Loucy (cell line): ENCODE measurements at regions not wholly inside any gene's neighbourhood (a gene's known extent, or its start where the extent isn't known, plus 50 kb on each side); places are given as distances from the start of the nearest gene placed in this dataset.

ENCODE experiments used
- H2AFZ ChIP-seq: fragments of 200-600 bp; sonication (generic); 2 replicates; pipeline ENCODE4 v1.6.0; 2016; ENCODE audit warnings: antibody characterized with exemption, mild to moderate bottlenecking, low read length, moderate library complexity
- H3F3A ChIP-seq: fragments of 200-600 bp; 2 replicates; pipeline ENCODE4 v1.6.0; 2016; ENCODE audit warnings: antibody characterized with exemption, low read depth, mild to moderate bottlenecking
- H3K27me3 ChIP-seq: fragments of 200-600 bp; sonication (generic); 2 replicates; pipeline ENCODE4 v1.6.1; 2014; ENCODE audit warnings: low read length, mild to moderate bottlenecking; ENCODE audit not compliant: insufficient read depth, poor library complexity, severe bottlenecking
- H3K36me3 ChIP-seq: fragments of 200-600 bp; sonication (generic); 2 replicates; pipeline ENCODE4 v1.6.1; 2016; ENCODE audit warnings: low read length; ENCODE audit not compliant: insufficient read depth
- H3K4me1 ChIP-seq: fragments of 200-600 bp; sonication (generic); 2 replicates; pipeline ENCODE4 v1.5.1; 2014; ENCODE audit warnings: low read length, mild to moderate bottlenecking; ENCODE audit not compliant: insufficient read depth, poor library complexity, severe bottlenecking
- H3K4me2 ChIP-seq: fragments of 200-600 bp; sonication (generic); 2 replicates; pipeline ENCODE4 v1.6.0; 2014; ENCODE audit warnings: antibody characterized with exemption, low read length, low read depth, mild to moderate bottlenecking; ENCODE audit not compliant: poor library complexity, severe bottlenecking
- H3K4me3 ChIP-seq: fragments of 200-600 bp; sonication (generic); 2 replicates; pipeline ENCODE4 v1.5.1; 2014; ENCODE audit warnings: low read length, mild to moderate bottlenecking, mixed read lengths; ENCODE audit not compliant: poor library complexity, severe bottlenecking
- H3K79me2 ChIP-seq: fragments of 200-600 bp; sonication (generic); 2 replicates; pipeline ENCODE4 v1.6.1; 2014; ENCODE audit warnings: low read length; ENCODE audit not compliant: insufficient read depth
- H3K9ac ChIP-seq: fragments of 200-600 bp; sonication (generic); 2 replicates; pipeline ENCODE4 v1.6.0; 2014; ENCODE audit warnings: mild to moderate bottlenecking, low read depth, low read length, moderate library complexity; ENCODE audit not compliant: poor library complexity, severe bottlenecking
- H3K9me2 ChIP-seq: fragments of 200-600 bp; sonication (generic); replicated peaks from 2 replicates; pipeline ENCODE4 v1.6.1; 2016; ENCODE audit warnings: low read depth, low read length, mixed read lengths
- H3K9me3 ChIP-seq: fragments of 200-600 bp; sonication (generic); 2 replicates; pipeline ENCODE4 v1.6.1; 2014; ENCODE audit warnings: mild to moderate bottlenecking, antibody characterized with exemption, low read length, low read depth; ENCODE audit not compliant: insufficient read depth
- H4K20me1 ChIP-seq: fragments of 200-600 bp; sonication (generic); 2 replicates; pipeline ENCODE4 v1.6.0; 2014; ENCODE audit warnings: antibody characterized with exemption, low read length, mild to moderate bottlenecking; ENCODE audit not compliant: insufficient read depth, poor library complexity, severe bottlenecking
- EZH2phosphoT487 ChIP-seq: fragments of 200-600 bp; IDR thresholded peaks from 2 replicates; pipeline ENCODE4 v1.6.1; 2018; ENCODE audit warnings: antibody characterized with exemption, mild to moderate bottlenecking, moderate library complexity, borderline replicate concordance
- TF ChIP-seq, protein P1 (sequence below): fragments of 200-600 bp; sonication (generic); conservative IDR thresholded peaks from 2 replicates; pipeline ENCODE4 v1.5.1; 2014; ENCODE audit warnings: mild to moderate bottlenecking, antibody characterized with exemption, low read length

DNA sequence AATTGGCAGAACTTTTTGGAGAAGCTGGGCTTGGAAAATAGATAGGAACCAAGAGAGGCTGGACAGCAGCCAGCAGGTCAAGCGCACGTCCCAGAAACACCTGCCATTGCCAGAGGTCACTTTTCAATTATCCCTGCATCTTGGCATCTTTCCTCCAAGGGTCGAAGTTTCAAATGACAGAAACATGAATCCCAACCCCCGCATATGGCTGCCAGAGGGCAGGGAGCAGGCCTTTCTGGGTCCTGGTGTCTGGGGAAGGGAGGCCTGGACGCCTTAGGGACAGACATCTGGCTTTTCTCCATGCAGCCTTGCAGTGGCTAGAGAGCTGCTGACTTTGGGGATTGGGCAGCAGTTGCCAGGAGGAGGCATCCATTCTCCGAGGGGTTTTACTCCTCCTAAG, 164.5 kb upstream of the TPM1 start:
- peaks cover 21% of the 10 kb centered on the region for H3K4me1 ChIP-seq
- H3K79me2 ChIP-seq: no peaks in the 10 kb centered on the region
- H4K20me1 ChIP-seq: no peaks in the 10 kb centered on the region
- no peak overlapping the region for H2AFZ ChIP-seq
- no peaks in the 10 kb centered on the region for H3F3A ChIP-seq
- H3K9ac ChIP-seq: no peak overlapping the region
- H3K4me2 ChIP-seq: no peak overlapping the region
- H3K36me3 ChIP-seq: no peaks in the 10 kb centered on the region
- H3K27me3 ChIP-seq: no peaks in the 10 kb centered on the region
- TF ChIP-seq, protein P1, sequence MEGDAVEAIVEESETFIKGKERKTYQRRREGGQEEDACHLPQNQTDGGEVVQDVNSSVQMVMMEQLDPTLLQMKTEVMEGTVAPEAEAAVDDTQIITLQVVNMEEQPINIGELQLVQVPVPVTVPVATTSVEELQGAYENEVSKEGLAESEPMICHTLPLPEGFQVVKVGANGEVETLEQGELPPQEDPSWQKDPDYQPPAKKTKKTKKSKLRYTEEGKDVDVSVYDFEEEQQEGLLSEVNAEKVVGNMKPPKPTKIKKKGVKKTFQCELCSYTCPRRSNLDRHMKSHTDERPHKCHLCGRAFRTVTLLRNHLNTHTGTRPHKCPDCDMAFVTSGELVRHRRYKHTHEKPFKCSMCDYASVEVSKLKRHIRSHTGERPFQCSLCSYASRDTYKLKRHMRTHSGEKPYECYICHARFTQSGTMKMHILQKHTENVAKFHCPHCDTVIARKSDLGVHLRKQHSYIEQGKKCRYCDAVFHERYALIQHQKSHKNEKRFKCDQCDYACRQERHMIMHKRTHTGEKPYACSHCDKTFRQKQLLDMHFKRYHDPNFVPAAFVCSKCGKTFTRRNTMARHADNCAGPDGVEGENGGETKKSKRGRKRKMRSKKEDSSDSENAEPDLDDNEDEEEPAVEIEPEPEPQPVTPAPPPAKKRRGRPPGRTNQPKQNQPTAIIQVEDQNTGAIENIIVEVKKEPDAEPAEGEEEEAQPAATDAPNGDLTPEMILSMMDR: no peak
- no peak for TF ChIP-seq EZH2phosphoT487
- H3K9me2 ChIP-seq: no peaks in the 10 kb centered on the region
- H3K9me3 ChIP-seq: no peaks in the 10 kb centered on the region
- H3K4me3 ChIP-seq: no peak overlapping the region

DNA sequence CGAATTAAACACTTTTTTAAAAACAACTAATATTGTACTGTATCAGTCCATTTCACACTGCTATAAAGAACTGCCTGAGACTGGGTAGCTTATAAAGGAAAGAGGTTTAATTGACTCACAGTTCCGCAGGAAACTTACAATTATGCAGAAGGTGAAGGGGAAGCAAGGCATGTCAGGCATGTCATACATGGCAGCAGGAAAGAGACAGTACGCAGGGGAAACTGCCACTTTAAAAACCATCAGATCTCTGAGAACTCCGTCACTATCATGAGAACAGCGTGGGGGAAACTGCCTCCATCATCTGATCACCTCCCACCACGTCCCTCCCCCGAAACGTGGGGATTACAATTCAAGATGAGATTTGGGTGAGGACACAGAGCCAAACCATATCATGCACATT, 162.8 kb upstream of the TPM1 start:
- Histone ChIP-seq H3K4me3 (peak overlapping the region; percentile 54), H3F3A (no peaks in the 10 kb centered on the region), H3K79me2 (no peaks in the 10 kb centered on the region), H4K20me1 (no peaks in the 10 kb centered on the region), H3K36me3 (no peaks in the 10 kb centered on the region), H3K9me2 (no peaks in the 10 kb centered on the region), H2AFZ (peak overlapping the region; percentile 44), H3K4me1 (peaks cover 21% of the 10 kb centered on the region), H3K9ac (peak overlapping the region; percentile 49), H3K4me2 (peak overlapping the region; percentile 60), H3K27me3 (no peaks in the 10 kb centered on the region), H3K9me3 (no peaks in the 10 kb centered on the region)
- no peak for TF ChIP-seq EZH2phosphoT487
- TF ChIP-seq, protein P1: no peak

DNA sequence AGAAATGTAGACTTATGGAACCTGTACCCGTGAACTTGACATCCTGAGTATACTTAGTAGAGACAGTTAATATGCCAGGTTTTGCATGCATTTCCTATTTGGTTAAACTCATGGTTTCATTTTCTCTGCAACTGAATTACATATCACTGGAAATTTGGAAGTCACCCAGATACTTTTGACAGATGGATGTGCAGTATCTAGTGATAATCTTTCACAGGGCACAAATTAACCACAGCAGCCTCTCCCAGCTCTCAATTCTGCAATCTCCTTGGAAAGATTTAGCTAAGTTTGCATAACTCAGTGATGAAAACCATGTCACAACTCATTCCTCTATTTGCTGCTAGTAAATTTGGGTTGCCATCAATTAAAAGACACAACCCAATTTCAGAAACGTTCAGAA, 162.3 kb upstream of the TPM1 start:
- peak overlapping the region; percentile 60 for H3K4me2 ChIP-seq
- peak overlapping the region; percentile 44; the same call in 1 of the 2 replicates for H2AFZ ChIP-seq
- H3K36me3 ChIP-seq: no peaks in the 10 kb centered on the region
- no peaks in the 10 kb centered on the region for H3K9me3 ChIP-seq
- no peaks in the 10 kb centered on the region for H3F3A ChIP-seq
- peak overlapping the region; percentile 49 for H3K9ac ChIP-seq
- no peaks in the 10 kb centered on the region for H3K9me2 ChIP-seq
- no peaks in the 10 kb centered on the region for H4K20me1 ChIP-seq
- no peaks in the 10 kb centered on the region for H3K79me2 ChIP-seq
- no peaks in the 10 kb centered on the region for H3K27me3 ChIP-seq
- H3K4me1 ChIP-seq: peaks cover 21% of the 10 kb centered on the region
- peak overlapping the region; percentile 54 for H3K4me3 ChIP-seq
- no peak for TF ChIP-seq EZH2phosphoT487
- TF ChIP-seq, protein P1: no peak
